ENCODE measurements at regions not wholly inside any gene's neighbourhood (a gene's known extent, or its start where the extent isn't known, plus 50 kb on each side); places are given as distances from the start of the nearest gene placed in this dataset.

DNA sequence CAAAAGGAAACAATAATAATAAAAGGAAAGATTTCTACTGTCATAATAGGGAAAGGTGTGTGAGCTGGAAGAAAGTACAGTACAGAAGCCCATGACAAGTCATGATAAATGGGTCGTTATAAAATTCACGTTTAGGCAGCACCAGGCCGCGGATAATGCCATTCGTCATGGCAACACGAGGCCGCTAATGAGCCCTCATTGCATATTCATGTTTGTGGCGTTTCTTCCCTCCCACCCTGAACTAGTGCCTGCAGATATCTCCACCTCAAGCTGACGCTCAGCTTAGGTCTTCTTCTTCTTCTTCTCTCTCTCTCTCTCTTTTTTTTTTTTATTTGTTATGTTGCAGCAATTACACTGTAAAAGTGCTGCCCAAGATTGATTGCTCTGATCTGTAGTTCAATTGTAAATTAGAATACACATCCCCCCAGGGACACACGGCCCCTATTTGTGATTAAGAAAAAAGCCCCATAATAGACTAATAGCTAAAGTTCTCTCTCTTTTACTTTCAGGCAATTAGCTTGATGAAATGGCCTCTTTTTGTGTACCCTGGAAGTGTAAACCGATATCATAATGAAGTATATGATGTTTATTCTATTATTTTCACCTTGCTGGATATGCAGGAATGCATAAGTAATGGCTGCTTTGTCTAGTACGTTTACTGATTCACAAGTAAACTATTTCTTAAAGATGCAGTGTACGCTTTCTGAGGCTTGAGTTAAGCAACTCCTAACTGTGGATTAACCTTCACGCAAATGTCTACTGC, 61.9 kb upstream of the NR2F2 start:
- FAIRE-seq: no peak
- no peak overlapping the region for H3K4me3 ChIP-seq (ENCODE audit: low read depth, low read length)
- no peaks in the 10 kb centered on the region for H3K27me3 ChIP-seq (ENCODE audit: control insufficient read depth, insufficient read depth, low read length)
- no peaks in the 10 kb centered on the region for H3K36me3 ChIP-seq (ENCODE audit: control insufficient read depth, insufficient read depth, low read length)
- peak; percentile 80 for DNase-seq (ENCODE audit: low read depth)
- TF ChIP-seq CTCF (IDR thresholded peaks at IDR 0.05; ENCODE audit: insufficient read depth, low read length, severe bottlenecking): no peak

DNA sequence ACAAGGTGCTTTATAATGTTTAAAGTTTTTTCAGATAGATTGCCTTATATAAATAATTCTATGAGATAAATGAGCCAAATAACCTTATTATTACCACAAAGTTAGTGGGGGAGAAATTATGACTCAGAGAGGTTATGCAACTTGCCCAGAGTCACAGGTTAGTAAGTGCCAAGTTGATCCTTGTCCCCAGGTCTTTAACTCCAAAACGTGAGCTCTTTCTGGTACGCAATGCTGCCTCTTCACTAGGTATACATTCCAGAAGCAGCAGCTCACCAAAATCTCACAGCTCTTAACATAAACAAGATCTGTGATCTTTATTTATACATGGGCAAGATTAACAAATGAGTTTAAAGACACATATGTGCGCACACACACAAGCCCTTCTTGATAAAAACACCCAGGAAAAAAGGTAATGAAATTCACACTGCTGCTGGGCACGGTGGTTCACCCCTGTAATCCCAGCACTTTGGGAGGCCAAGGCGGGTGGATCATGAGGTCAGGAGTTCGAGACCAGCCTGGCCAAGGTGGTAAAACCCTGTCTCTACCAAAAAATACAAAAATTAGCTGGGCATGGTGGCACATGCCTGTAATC, 59.8 kb upstream of the NR2F2 start:
- Histone ChIP-seq H3K4me3 (ENCODE audit: low read depth, low read length) (no peak overlapping the region), H3K36me3 (ENCODE audit: control insufficient read depth, insufficient read depth, low read length) (no peaks in the 10 kb centered on the region), H3K27me3 (ENCODE audit: control insufficient read depth, insufficient read depth, low read length) (no peaks in the 10 kb centered on the region)
- DNase-seq (ENCODE audit: low read depth) (peak; percentile 87), FAIRE-seq (no peak)
- TF ChIP-seq CTCF (IDR thresholded peaks at IDR 0.05; ENCODE audit: insufficient read depth, low read length, severe bottlenecking): no peak

DNA sequence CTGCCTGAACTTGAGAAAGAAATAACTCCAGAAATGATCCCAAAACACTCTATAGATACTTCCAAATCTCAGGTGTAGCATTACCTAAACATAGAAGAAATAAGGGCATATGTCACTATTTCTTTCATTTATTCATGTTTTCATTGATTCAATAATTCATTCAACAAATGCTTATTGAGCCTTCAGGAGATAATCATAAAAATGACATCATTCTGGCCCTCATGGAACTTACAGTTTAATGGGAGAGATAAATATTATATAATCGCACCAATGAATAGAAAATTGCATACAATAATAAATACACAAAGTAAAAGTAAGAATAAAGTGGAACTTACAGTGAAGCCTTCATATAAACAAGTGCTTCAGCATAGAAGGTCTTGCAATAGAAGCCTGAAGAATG, 58.1 kb upstream of the NR2F2 start:
- no peak for TF ChIP-seq CTCF (IDR thresholded peaks at IDR 0.05; ENCODE audit: insufficient read depth, low read length, severe bottlenecking)
- DNase-seq (ENCODE audit: low read depth) (no peak), FAIRE-seq (no peak)
- Histone ChIP-seq H3K4me3 (ENCODE audit: low read depth, low read length) (no peak overlapping the region), H3K27me3 (ENCODE audit: control insufficient read depth, insufficient read depth, low read length) (no peaks in the 10 kb centered on the region), H3K36me3 (ENCODE audit: control insufficient read depth, insufficient read depth, low read length) (no peaks in the 10 kb centered on the region)

GRCh38 chr15:96273317-96274086, 57.0 kb upstream of the NR2F2 start:
- TF ChIP-seq CTCF (IDR thresholded peaks at IDR 0.05; ENCODE audit: insufficient read depth, low read length, severe bottlenecking): no peak
- no peak overlapping the region for H3K4me3 ChIP-seq (ENCODE audit: low read depth, low read length)
- H3K27me3 ChIP-seq (ENCODE audit: control insufficient read depth, insufficient read depth, low read length): no peaks in the 10 kb centered on the region
- DNase-seq (ENCODE audit: low read depth) (peak; percentile 100), FAIRE-seq (peak; percentile 100)
- H3K36me3 ChIP-seq (ENCODE audit: control insufficient read depth, insufficient read depth, low read length): no peaks in the 10 kb centered on the region

GRCh38 chr15:96274087-96274440, 56.4 kb upstream of the NR2F2 start:
- Histone ChIP-seq H3K27me3 (ENCODE audit: control insufficient read depth, insufficient read depth, low read length) (no peaks in the 10 kb centered on the region), H3K36me3 (ENCODE audit: control insufficient read depth, insufficient read depth, low read length) (no peaks in the 10 kb centered on the region), H3K4me3 (ENCODE audit: low read depth, low read length) (no peak overlapping the region)
- no peak for TF ChIP-seq CTCF (IDR thresholded peaks at IDR 0.05; ENCODE audit: insufficient read depth, low read length, severe bottlenecking)
- DNase-seq (ENCODE audit: low read depth) (no peak), FAIRE-seq (no peak)
